ENCODE measurements at regions not wholly inside any gene's neighbourhood (a gene's known extent, or its start where the extent isn't known, plus 50 kb on each side); places are given as distances from the start of the nearest gene placed in this dataset.

DNA sequence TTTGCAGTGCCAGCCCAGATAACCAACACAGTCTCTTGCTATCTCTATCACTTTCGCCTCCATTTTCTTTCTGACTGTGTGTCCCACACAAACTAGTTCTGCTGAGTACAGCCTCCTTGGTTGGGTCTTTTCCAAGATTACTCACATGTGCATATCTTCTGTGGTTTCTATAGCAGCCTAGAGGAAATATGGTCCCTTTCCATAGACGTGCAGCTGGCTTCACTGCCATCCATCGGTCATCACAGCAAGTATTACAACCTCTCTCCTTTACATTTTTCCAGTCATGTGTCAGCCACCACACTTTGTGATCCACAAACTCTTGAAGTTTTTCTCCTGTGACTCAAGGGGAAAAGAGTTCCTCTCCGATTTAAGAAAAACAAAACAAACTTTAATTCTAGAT, 893.4 kb upstream of the ADGRL4 start:
- Histone ChIP-seq H3K4me1 (ENCODE audit: control insufficient read depth, insufficient read depth, low read length) (no peaks in the 10 kb centered on the region), H3K27ac (ENCODE audit: low read length) (no peak overlapping the region), H3K27me3 (ENCODE audit: control insufficient read depth, insufficient read depth, low read length) (no peaks in the 10 kb centered on the region), H3K9me3 (ENCODE audit: control insufficient read depth, insufficient read depth, low read depth, low read length) (no peaks in the 10 kb centered on the region), H3K4me3 (ENCODE audit: low read depth in 2 of 2, low read length in 2 of 2) (no peak overlapping the region), H3K36me3 (ENCODE audit: control insufficient read depth, insufficient read depth, low read length) (no peaks in the 10 kb centered on the region)
- CTCF ChIA-PET = no interaction called here
- intact Hi-C loops (cut with micrococcal nuclease; ENCODE audit: unreplicated experiment) = no loop called here
- in situ Hi-C loops (cut with HindIII; ENCODE audit: low pct_unique_long_range_greater_than_20kb, low sequenced_read_pairs) = no loop called here
- no TSS peak for BruUV-seq (replicated peaks)
- DNase-seq (ENCODE audit: low read depth, low spot score) = no peak
- POLR2A ChIA-PET = no interaction called here
- ATAC-seq = no peak
- TF ChIP-seq, protein P1, sequence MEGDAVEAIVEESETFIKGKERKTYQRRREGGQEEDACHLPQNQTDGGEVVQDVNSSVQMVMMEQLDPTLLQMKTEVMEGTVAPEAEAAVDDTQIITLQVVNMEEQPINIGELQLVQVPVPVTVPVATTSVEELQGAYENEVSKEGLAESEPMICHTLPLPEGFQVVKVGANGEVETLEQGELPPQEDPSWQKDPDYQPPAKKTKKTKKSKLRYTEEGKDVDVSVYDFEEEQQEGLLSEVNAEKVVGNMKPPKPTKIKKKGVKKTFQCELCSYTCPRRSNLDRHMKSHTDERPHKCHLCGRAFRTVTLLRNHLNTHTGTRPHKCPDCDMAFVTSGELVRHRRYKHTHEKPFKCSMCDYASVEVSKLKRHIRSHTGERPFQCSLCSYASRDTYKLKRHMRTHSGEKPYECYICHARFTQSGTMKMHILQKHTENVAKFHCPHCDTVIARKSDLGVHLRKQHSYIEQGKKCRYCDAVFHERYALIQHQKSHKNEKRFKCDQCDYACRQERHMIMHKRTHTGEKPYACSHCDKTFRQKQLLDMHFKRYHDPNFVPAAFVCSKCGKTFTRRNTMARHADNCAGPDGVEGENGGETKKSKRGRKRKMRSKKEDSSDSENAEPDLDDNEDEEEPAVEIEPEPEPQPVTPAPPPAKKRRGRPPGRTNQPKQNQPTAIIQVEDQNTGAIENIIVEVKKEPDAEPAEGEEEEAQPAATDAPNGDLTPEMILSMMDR (IDR thresholded peaks at IDR 0.05) = no peak
- TF ChIP-seq SIN3A (IDR thresholded peaks at IDR 0.05; ENCODE audit: borderline replicate concordance, insufficient read depth, low read depth, low read length) = no peak
- TF ChIP-seq, protein P2, sequence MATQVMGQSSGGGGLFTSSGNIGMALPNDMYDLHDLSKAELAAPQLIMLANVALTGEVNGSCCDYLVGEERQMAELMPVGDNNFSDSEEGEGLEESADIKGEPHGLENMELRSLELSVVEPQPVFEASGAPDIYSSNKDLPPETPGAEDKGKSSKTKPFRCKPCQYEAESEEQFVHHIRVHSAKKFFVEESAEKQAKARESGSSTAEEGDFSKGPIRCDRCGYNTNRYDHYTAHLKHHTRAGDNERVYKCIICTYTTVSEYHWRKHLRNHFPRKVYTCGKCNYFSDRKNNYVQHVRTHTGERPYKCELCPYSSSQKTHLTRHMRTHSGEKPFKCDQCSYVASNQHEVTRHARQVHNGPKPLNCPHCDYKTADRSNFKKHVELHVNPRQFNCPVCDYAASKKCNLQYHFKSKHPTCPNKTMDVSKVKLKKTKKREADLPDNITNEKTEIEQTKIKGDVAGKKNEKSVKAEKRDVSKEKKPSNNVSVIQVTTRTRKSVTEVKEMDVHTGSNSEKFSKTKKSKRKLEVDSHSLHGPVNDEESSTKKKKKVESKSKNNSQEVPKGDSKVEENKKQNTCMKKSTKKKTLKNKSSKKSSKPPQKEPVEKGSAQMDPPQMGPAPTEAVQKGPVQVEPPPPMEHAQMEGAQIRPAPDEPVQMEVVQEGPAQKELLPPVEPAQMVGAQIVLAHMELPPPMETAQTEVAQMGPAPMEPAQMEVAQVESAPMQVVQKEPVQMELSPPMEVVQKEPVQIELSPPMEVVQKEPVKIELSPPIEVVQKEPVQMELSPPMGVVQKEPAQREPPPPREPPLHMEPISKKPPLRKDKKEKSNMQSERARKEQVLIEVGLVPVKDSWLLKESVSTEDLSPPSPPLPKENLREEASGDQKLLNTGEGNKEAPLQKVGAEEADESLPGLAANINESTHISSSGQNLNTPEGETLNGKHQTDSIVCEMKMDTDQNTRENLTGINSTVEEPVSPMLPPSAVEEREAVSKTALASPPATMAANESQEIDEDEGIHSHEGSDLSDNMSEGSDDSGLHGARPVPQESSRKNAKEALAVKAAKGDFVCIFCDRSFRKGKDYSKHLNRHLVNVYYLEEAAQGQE (IDR thresholded peaks at IDR 0.05; ENCODE audit: insufficient read depth in 1 of 2, low read depth in 2 of 2, low read length in 1 of 2) = no peak
- TF ChIP-seq TCF7L2 (IDR thresholded peaks at IDR 0.05; ENCODE audit: low read depth, low read length) = no peak
- TF ChIP-seq POLR2AphosphoS5 (IDR thresholded peaks at IDR 0.05; ENCODE audit: low read depth, low read length) = no peak

DNA sequence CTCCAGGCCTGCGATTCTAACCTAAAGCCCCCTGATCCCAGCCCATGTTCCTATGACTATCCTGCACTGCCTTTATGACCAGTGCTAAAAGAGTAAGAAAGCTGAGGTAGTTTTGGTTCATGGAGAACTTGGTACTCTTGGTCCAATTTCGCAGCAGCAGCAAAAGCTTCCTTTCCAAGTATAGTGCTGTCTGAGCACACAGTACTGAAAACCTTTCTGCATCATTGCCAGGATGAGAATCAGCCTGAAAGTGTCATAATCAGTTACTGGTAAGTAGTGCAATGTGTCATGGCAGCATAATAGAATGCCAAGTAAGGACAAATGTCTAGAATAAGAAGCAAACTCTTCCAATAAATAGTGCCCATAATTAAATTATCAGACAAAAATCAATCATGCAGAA, 889.6 kb upstream of the ADGRL4 start:
- ChIA-PET CTCF (no interaction called here), POLR2A (no interaction called here)
- Histone ChIP-seq H3K36me3 (ENCODE audit: control insufficient read depth, insufficient read depth, low read length) (no peaks in the 10 kb centered on the region), H3K9me3 (ENCODE audit: control insufficient read depth, insufficient read depth, low read depth, low read length) (no peaks in the 10 kb centered on the region), H3K4me3 (ENCODE audit: low read depth in 2 of 2, low read length in 2 of 2) (no peak overlapping the region), H3K27me3 (ENCODE audit: control insufficient read depth, insufficient read depth, low read length) (no peaks in the 10 kb centered on the region), H3K27ac (ENCODE audit: low read length) (no peak overlapping the region), H3K4me1 (ENCODE audit: control insufficient read depth, insufficient read depth, low read length) (no peaks in the 10 kb centered on the region)
- intact Hi-C loops (cut with micrococcal nuclease; ENCODE audit: unreplicated experiment) = no loop called here
- no TSS peak for BruUV-seq (replicated peaks)
- TF ChIP-seq, protein P2 (IDR thresholded peaks at IDR 0.05; ENCODE audit: insufficient read depth in 1 of 2, low read depth in 2 of 2, low read length in 1 of 2) = no peak
- TF ChIP-seq POLR2AphosphoS5 (IDR thresholded peaks at IDR 0.05; ENCODE audit: low read depth, low read length) = no peak
- no peak for TF ChIP-seq TCF7L2 (IDR thresholded peaks at IDR 0.05; ENCODE audit: low read depth, low read length)
- no peak for TF ChIP-seq SIN3A (IDR thresholded peaks at IDR 0.05; ENCODE audit: borderline replicate concordance, insufficient read depth, low read depth, low read length)
- TF ChIP-seq, protein P1 (IDR thresholded peaks at IDR 0.05) = no peak
- DNase-seq (ENCODE audit: low read depth, low spot score) (no peak), ATAC-seq (no peak)
- in situ Hi-C loops (cut with HindIII; ENCODE audit: low pct_unique_long_range_greater_than_20kb, low sequenced_read_pairs) = no loop called here

Measured in Panc1 (cell line).